Heart left ventricle (tissue), 13 donors: ENCODE measurements at regions not wholly inside any gene's neighbourhood (a gene's known extent, or its start where the extent isn't known, plus 50 kb on each side); places are given as distances from the start of the nearest gene placed in this dataset.

ENCODE experiments used
- CTCF ChIP-seq, 12 donors: fragments of 200-600 bp; sonication (generic) in 4 of 12; IDR thresholded peaks; one replicate each; pipeline versions ENCODE4 v1.5.0 to v1.8.0; 2018 to 2022; ENCODE audit warnings: antibody characterized with exemption in 12 of 12, mild to moderate bottlenecking in 5 of 12
- POLR2A ChIP-seq, 2 donors: fragments of 450-650 bp; IDR thresholded peaks; one replicate each; pipeline ENCODE4 v1.6.1; 2017; ENCODE audit warnings: antibody characterized with exemption in 2 of 2, mild to moderate bottlenecking in 2 of 2, moderate library complexity in 2 of 2
- donor health status: ischemic (EF 13 %, LVEDD 7.1; RV severe dilation, severe dysfunction).
- donor health status: DM: no; HTN: yes; CAD: no.
- donor health status: DM: no; HTN: no; CAD: no.
- donor health status: ischemic (EF 25% LVEDD 6.9; RV normal size, moderate dysfunction).
- donor health status: ischemic (EF 25% LVEDD 5.7; RV mildly dilated, moderate dysfunction).
- donor health status: ischemic (EF 35%, LVEDD 5.7; RV mildly dilated, moderate dysfunction).
- donor health status: nonischemic (EF 11% LVEDD 7.7; RV severe dilation, severe dysfunction).
- donor health status: DM: yes; HTN: yes; CAD: no.
- donor health status: PGD.
- donor health status: ischemic (EF 29% LVEDD 5.4; RV normal size, mild dysfunction).
- donor health status: nonischemic (EF 23%, LVEDD 6.1; RV moderate dilation, normal function).

GRCh38 chr20:21820045-21820444 lies 114.6 kb downstream of the PAX1 start:
- TF ChIP-seq CTCF (IDR thresholded peaks at IDR 0.05) (no peak), POLR2A (IDR thresholded peaks at IDR 0.05) (no peak)
